Ramos (cell line): ENCODE measurements at regions not wholly inside any gene's neighbourhood (a gene's known extent, or its start where the extent isn't known, plus 50 kb on each side); places are given as distances from the start of the nearest gene placed in this dataset.

Experiments
- in situ Hi-C: fragments of 300-500 bp; cut with MboI; formaldehyde crosslinking; loops from one replicate; pipeline ENCODE4 v1.14.3; 2022; ENCODE audit warnings: low sequenced_read_pairs; ENCODE audit not compliant: unreplicated experiment

- in situ Hi-C loops: no loop called here
Measured at GRCh38 chr22:48501231-48501750, 1326.4 kb downstream of the BRD1 start.

DNA sequence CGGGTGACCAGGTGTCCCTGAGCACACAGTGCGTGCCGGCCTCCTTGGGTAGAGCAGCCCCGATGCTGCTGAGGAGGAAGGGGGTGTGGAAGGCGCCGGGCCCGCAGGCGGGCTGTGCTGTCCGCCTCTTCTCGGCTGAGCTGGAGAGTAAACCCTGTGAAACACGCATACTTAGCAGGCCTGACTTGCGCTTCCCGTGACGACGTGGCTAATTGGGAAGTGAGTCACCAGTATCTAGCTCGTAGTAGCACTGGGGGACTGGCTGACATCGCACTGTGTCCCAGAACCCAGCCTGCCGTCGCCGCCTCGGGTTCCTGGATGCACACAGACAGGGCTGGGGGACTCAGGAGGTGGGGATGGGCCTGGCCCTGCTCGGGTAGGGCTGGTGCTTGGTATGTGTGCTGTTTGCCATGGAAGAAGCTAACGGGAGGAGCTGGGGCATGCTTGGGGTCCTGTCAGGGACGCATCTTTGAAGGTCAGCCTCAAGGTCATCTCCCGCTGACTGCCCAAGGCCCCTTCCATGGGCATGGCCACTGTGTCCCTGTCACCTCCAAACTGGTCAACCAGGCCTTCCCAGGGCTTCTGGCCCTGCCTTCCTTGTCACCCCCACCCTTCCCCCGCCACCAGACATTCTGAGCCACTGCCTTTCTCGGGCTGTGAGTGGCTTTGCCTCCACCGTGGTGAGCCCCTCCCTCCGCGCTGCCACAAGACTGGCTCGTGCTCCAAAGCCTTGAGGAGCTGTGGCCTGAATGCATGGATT, 1327.0 kb downstream of the BRD1 start:
- in situ Hi-C loops: no loop called here

DNA sequence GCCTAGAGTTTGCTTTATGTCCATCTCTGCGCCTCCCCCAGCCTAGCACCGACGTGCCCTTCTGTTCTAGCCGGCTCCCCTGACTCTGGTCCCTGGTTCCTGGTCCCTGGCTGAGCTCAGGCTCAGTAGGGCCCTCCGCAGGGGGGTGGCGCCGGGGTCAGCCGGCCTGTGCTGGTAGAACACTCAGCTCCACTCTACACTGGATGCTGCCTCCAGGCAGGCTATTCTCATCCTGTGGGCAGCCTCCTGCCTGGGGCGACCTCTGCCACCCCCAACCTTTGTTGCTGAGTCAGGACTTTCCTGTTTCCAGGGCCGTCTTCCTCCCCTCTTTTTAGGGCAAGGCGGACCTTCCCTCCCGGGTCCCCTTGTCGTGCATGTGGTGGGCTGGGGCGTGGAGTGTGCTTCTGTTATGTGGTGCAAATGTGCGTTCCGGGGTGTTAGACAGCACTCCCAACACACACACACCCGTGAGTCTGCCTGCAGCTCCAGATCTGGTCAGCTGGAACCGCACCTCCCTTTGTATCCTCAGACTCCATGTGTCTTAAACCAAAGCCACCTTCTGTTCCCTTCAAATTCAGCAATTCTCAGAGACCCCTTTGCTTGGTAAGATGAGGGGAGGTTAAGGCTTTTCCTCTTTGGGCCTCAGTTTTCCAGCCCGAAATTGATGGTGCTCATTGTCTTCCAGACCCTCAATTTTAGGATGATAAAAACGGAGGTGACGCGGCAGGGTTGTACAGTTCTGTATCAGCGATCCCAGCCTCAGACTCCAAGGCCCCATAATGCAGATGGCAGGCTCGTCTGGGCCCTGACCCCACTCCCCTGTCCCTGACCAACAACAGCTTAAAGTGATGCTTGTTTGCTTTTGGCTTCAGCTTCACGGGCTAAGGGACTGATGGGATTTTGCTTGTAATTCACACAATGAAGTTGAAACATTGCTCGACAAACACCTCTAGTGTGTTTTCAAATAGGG, 1327.9 kb downstream of the BRD1 start:
- in situ Hi-C loops: loop anchor here (10.0 kb wide), 2 partner anchors 655 to 875 kb away; no protein-coding TSS in a partner anchor

DNA sequence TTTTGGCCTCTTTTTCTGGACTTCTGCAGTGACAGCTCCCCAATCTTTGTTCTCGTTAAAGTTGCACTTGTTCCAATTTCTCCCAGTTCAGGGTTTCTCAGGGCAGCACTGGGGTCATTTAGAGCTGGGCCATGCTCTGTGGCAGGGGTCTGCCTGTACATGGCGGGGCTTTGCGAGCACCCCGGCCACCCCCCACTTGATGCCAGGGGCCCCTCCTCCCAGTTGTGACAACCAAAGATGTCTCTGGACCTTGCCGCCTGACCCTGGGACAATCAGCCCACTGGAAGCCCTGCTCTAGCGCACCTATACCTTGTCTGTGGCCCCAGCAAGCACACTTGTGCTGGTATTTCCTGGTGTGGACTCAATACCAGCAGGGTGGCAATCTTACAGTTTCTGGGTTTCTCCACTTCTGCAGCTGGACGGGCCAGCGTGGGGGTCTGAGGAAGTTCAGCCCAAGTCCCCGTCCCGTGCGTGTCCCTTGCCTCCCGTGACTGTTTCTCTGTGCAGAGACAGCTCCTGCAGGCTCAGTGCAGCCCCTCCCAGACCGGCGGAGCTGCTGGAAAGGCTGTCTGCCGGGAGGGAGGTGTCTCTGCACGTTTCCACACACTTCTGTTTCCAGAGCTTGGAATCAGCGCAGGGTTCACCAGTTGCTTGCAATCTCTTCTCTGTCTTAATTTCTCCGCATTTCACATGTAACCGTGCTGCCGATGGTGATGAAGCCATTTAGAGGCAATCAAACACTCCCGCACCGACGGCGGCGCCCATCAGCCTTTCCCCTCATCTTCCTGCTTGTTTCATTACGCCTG, 1328.9 kb downstream of the BRD1 start:
- in situ Hi-C loops: loop anchor here (10.0 kb wide), 2 partner anchors 654 to 874 kb away; no protein-coding TSS in a partner anchor

GRCh38 chr22:48497743-48498520, 1329.7 kb downstream of the BRD1 start:
- in situ Hi-C loops: loop anchor here (10.0 kb wide), 2 partner anchors 653 to 873 kb away; no protein-coding TSS in a partner anchor

DNA sequence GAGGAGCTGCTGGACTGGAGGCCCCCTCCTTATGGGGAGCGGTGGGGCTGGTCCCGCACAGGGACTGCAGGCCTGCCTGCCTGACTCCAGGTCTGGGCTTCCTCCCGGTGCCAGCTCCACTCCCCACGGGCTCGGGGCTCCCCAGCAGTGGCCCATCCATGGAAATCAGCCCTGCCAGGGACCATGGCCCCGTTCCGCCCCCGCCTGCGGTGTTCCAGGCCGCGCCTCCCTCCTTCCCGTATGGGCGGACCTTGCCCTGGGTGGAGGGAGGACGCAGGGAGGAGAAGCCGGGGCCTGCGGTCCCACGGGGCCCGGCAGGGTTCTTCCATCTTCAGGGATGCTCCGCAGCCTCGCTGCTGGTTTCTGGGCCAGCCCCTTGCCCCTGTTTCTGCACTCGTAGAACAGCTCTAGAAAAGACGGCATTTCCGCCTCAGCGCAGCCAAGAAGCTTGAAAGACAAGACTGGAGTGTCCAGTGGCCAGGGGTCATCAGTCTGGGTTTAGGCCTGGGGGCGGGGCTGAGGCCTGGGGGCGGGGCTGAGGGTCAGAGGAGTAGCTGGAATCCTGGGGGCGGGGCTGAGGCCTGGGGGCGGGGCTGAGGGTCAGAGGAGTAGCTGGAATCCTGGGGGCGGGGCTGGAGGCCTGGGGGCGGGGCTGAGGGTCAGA, 1330.6 kb downstream of the BRD1 start:
- in situ Hi-C loops: loop anchor here (10.0 kb wide), 2 partner anchors 652 to 872 kb away; no protein-coding TSS in a partner anchor

DNA sequence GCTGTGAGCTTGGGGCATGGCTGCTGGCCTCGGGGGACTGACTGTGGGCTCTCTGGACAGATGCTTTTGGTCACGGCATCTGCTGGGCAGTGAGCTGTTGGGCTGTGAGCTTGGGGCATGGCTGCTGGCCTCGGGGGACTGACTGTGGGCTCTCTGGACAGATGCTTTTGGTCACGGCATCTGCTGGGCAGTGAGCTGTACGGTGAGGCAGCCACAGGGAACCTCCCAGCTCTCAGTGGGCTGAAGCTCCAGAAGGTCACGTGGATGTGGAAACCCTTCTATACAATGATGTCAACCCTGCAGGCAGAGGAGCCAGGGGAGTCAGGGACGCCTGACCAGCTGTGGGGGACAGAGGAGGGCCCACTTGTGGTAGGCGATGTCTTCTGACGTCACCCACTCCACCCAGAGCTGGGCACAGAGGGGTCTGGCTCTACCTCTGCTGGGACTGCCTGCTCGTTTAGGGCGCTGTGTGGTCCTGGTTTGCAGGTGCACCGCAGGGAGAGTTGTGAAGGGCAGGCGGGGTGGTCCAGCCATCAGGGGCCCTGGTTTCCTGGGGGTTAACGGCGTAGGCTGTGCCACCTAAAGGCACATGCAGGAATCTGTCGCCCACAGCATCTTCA, 1331.3 kb downstream of the BRD1 start:
- in situ Hi-C loops: loop anchor here (10.0 kb wide), 2 partner anchors 652 to 872 kb away; no protein-coding TSS in a partner anchor

DNA sequence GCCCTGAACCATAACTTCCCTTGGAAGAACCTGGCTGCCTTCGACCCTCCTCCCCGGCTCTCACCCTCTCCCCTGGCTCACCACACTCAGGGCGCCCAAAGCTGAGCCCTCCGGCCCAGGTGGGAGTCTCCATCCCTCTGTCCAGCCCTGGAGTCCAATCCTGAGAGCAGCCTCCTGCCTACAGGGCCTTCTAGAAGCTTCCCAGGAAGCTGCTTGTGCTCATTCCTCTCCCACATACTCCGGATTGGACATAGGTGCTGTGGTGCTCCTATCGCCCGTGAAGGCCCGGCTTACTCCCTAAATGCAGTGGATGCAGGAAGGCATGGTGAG, 1332.0 kb downstream of the BRD1 start:
- in situ Hi-C loops: loop anchor here (10.0 kb wide), 2 partner anchors 651 to 871 kb away; no protein-coding TSS in a partner anchor

DNA sequence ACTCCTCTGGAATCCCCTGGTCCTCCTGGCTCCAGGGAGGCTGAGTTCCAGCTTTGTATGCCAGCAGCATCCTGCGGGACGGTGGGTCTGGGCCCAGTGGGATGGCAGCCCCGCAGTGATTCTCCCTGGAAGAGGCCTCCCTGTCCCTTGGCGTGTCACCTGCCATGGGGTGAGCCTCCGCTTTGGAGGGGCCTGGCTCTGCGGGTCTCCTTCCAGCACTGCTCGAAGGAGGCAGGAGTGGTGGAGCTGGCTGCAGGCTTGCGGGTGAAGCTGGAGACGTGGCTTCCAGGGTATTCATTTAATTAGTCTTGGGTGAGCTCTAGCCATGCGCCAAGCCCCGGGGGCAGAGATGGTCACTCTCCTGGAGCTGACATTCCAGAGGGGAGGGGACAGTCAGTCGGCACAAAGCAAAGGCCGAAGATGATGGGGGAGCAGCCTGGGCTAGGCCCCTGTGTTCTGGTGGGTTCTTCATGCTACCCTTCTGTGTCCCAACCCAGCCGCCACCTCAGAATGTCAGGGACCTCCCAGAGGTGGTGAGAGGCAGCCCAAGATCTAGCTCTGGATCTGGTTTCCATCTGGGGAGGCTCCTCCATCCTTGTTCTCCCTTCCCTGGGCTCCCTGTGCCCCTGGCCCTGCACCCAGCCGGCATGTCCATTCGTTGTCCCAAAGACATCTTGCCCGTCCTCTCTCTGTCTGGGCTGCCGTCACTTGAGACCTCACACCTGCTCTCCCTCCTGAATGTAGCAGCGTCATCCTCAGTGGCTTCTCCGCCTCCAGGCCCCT, 1332.5 kb downstream of the BRD1 start:
- in situ Hi-C loops: loop anchor here (5.0 to 10.0 kb wide), 3 partner anchors 423 to 870 kb away; no protein-coding TSS in a partner anchor

GRCh38 chr22:48494256-48494967, 1333.3 kb downstream of the BRD1 start:
- in situ Hi-C loops: loop anchor here (5.0 to 10.0 kb wide), 3 partner anchors 422 to 870 kb away; no protein-coding TSS in a partner anchor

GRCh38 chr22:48493733-48494132, 1333.9 kb downstream of the BRD1 start:
- in situ Hi-C loops: loop anchor here (5.0 to 10.0 kb wide), 3 partner anchors 421 to 869 kb away; no protein-coding TSS in a partner anchor

DNA sequence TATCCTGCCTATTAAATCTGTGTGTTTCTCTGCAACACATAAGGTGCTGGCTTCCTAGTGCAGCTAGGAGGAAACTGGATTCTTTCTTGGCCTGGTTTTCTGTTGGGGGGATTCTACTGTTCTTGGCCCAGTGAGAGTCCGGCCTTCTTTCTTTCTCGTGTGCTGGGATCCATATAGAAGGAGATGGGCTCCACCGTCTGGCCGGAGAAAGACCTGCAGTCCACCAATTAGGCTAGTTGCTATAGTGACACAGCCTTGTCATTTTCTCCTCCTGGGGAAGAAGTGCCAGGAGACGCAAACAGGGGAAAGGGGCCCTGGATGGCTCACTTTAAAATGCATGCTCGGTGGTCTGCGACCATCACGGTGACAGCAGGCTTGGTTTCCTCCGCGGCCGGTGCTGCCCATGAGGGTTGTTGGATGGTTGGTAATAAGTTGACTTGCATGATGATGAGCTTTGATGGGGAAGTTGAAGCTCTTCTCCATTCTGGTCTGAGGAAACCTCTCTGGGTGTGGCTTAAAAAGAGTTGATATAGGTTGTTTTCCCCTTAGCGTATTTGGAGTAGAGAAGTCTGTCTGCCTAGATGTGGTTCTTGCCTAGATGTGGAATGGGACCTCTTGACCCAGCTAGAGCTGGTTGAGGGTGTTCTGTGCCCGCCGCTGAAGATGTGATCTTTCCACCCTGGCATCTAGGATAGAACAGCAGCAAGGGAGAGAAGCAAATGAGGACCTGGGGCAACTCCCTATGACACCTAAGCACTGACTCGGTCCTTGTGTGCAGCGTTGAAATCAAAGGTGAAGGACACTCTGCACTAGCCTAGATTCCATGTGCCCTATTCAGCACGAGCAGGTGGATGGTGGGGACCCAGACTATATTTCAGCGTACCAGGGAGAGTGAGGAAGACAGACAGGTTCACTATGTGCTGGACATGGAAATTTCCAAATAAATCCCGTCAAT, 1335.0 kb downstream of the BRD1 start:
- in situ Hi-C loops: loop anchor here (5.0 to 10.0 kb wide), 3 partner anchors 420 to 868 kb away; no protein-coding TSS in a partner anchor

- in situ Hi-C loops: loop anchor here (5.0 to 10.0 kb wide), 3 partner anchors 419 to 867 kb away; no protein-coding TSS in a partner anchor
Measured at GRCh38 chr22:48491451-48491941, 1336.2 kb downstream of the BRD1 start.

- in situ Hi-C loops: loop anchor here (5.0 to 10.0 kb wide), 3 partner anchors 418 to 866 kb away; no protein-coding TSS in a partner anchor
Measured at GRCh38 chr22:48490500-48491411, 1336.9 kb downstream of the BRD1 start.
